Neuronal stem cell (in vitro differentiated cells): ENCODE measurements at regions not wholly inside any gene's neighbourhood (a gene's known extent, or its start where the extent isn't known, plus 50 kb on each side); places are given as distances from the start of the nearest gene placed in this dataset.
A peak's percentile ranks its signal among the peaks of the same experiment; 100 is the strongest.

Experiments
- DNase-seq: peaks from one replicate; pipeline ENCODE4 v3.0.0-alpha.2; 2013; ENCODE audit warnings: low spot score
- H2AFZ ChIP-seq: one replicate; pipeline ENCODE4 v1.6.1; 2013; ENCODE audit warnings: mild to moderate bottlenecking, low read length, inconsistent platforms
- H2AK5ac ChIP-seq: 2 replicates; pipeline ENCODE4 v1.6.1; 2013; ENCODE audit warnings: low read depth, mild to moderate bottlenecking, inconsistent platforms, low read length, moderate library complexity, mixed read lengths
- H2BK120ac ChIP-seq: 2 replicates; pipeline ENCODE4 v1.6.1; 2013; ENCODE audit warnings: low read depth, mild to moderate bottlenecking, inconsistent platforms, low read length, moderate library complexity, mixed read lengths
- H2BK12ac ChIP-seq: one replicate; pipeline ENCODE4 v1.6.1; 2013; ENCODE audit warnings: low read length, inconsistent platforms
- H2BK15ac ChIP-seq: 2 replicates; pipeline ENCODE4 v1.6.1; 2013; ENCODE audit warnings: mild to moderate bottlenecking, low read length, inconsistent platforms, mixed read lengths
- H2BK5ac ChIP-seq: one replicate; pipeline ENCODE4 v1.6.1; 2013; ENCODE audit warnings: inconsistent platforms, mild to moderate bottlenecking, low read length, moderate library complexity
- H3K14ac ChIP-seq: one replicate; pipeline ENCODE4 v1.6.1; 2013; ENCODE audit warnings: low read length, inconsistent platforms
- H3K18ac ChIP-seq: 2 replicates; pipeline ENCODE4 v1.6.1; 2013; ENCODE audit warnings: low read length, inconsistent platforms
- H3K23ac ChIP-seq: 2 replicates; pipeline ENCODE4 v1.6.1; 2013; ENCODE audit warnings: low read depth, mild to moderate bottlenecking, mixed read lengths, low read length, inconsistent platforms; ENCODE audit not compliant: poor library complexity
- H3K27ac ChIP-seq: replicated peaks from 3 replicates; pipeline ENCODE4 v1.5.1; 2013; ENCODE audit warnings: low read length, inconsistent platforms
- H3K27me3 ChIP-seq, 3 experiments: 2 replicates each; pipeline ENCODE4 v1.6.1; 2013; ENCODE audit warnings: low read length in 3 of 3, mild to moderate bottlenecking in 2 of 3, inconsistent platforms in 1 of 3, low read depth in 1 of 3, mixed read lengths in 1 of 3, moderate library complexity in 1 of 3; ENCODE audit not compliant: control insufficient read depth in 3 of 3, insufficient read depth in 3 of 3
- H3K36me3 ChIP-seq, 2 donors: replicated peaks in 1 of 2; 2 replicates each; pipeline ENCODE4 v1.6.1; 2013; ENCODE audit warnings: low read length in 2 of 2; ENCODE audit not compliant: control insufficient read depth in 2 of 2, insufficient read depth in 2 of 2
- H3K4ac ChIP-seq: 2 replicates; pipeline ENCODE4 v1.6.1; 2013; ENCODE audit warnings: inconsistent platforms, mild to moderate bottlenecking, low read length, moderate library complexity
- H3K4me1 ChIP-seq, 2 donors: 1 replicate in 1 of 2; 2 replicates in 1 of 2; pipeline ENCODE4 v1.6.1; 2013; ENCODE audit warnings: low read length in 2 of 2, low read depth in 1 of 2; ENCODE audit not compliant: control insufficient read depth in 2 of 2, insufficient read depth in 1 of 2
- H3K4me2 ChIP-seq: one replicate; pipeline ENCODE4 v1.6.1; 2013; ENCODE audit warnings: mild to moderate bottlenecking, low read length, inconsistent platforms; ENCODE audit not compliant: insufficient read depth, poor library complexity, severe bottlenecking
- H3K4me3 ChIP-seq, 2 donors: 2 replicates each; pipeline ENCODE4 v1.5.1; 2013; ENCODE audit warnings: low read length in 2 of 2, mild to moderate bottlenecking in 2 of 2, inconsistent platforms in 1 of 2, moderate library complexity in 1 of 2
- H3K79me1 ChIP-seq: one replicate; pipeline ENCODE4 v1.6.1; 2013; ENCODE audit warnings: low read depth, mild to moderate bottlenecking, inconsistent platforms, low read length, moderate library complexity
- H3K9ac ChIP-seq: one replicate; pipeline ENCODE4 v1.6.1; 2013; ENCODE audit warnings: mild to moderate bottlenecking, low read depth, low read length, inconsistent platforms; ENCODE audit not compliant: poor library complexity
- H3K9me3 ChIP-seq, 2 donors: replicated peaks in 1 of 2; 2 replicates each; pipeline versions ENCODE3 to v1.6.1; 2013; ENCODE audit warnings: low read length in 2 of 2, mild to moderate bottlenecking in 2 of 2, inconsistent platforms in 1 of 2, low read depth in 1 of 2, mixed read lengths in 1 of 2, moderate library complexity in 1 of 2; ENCODE audit not compliant: control insufficient read depth in 2 of 2, insufficient read depth in 1 of 2
- H4K8ac ChIP-seq: one replicate; pipeline ENCODE4 v1.6.1; 2013; ENCODE audit warnings: low read depth, mild to moderate bottlenecking, inconsistent platforms, low read length, moderate library complexity
- H4K91ac ChIP-seq: one replicate; pipeline ENCODE4 v1.6.1; 2013; ENCODE audit warnings: low read length, low read depth, mild to moderate bottlenecking, inconsistent platforms; ENCODE audit not compliant: poor library complexity
- WGBS, 2 donors: extraction: QIAGEN DNeasy Blood & Tissue Kit; methylation state at CpG; one replicate each; pipeline ENCODE4 v1.1.7; 2013; ENCODE audit warnings: missing lambda C conversion rate in 2 of 2, mixed read lengths in 1 of 2; ENCODE audit not compliant: insufficient read length in 2 of 2, insufficient replicate concordance in 1 of 2; ENCODE audit errors: extremely low coverage in 2 of 2; 5-methylcytosine and 5-hydroxymethylcytosine counted together

- H3K4me2 ChIP-seq, result no peak overlapping the region
- no peak overlapping the region for H2BK12ac ChIP-seq
- no peak overlapping the region for H3K4ac ChIP-seq
- H4K91ac ChIP-seq, result no peak overlapping the region
- no peak overlapping the region for H3K18ac ChIP-seq
- H4K8ac ChIP-seq, result no peak overlapping the region
- H3K9ac ChIP-seq, result no peak overlapping the region
- H2BK15ac ChIP-seq, result no peak overlapping the region
- no peak overlapping the region for H3K23ac ChIP-seq
- H3K4me1 ChIP-seq, result peaks cover 0 to 5% of the 10 kb centered on the region in 2 donors
- no peaks in the 10 kb centered on the region for H3K36me3 ChIP-seq
- no peaks in the 10 kb centered on the region for H3K79me1 ChIP-seq
- H2BK5ac ChIP-seq, result no peak overlapping the region
- no peak overlapping the region for H2AK5ac ChIP-seq
- H2BK120ac ChIP-seq, result no peak overlapping the region
- no peak overlapping the region for H3K14ac ChIP-seq
- no peaks in the 10 kb centered on the region for H3K27me3 ChIP-seq
- no peak overlapping the region for H2AFZ ChIP-seq
- H3K4me3 ChIP-seq, result no peak overlapping the region
- WGBS, 2 donors, result no CpG with 5 or more reads among the region's 5 CpGs
- no peak overlapping the region for H3K27ac ChIP-seq
- DNase-seq, result no peak
- H3K9me3 ChIP-seq, result no peaks in the 10 kb centered on the region
These were observed 61.1 kb upstream of the SEM1 start for GRCh38 chr7:96770758-96771157.

- Histone ChIP-seq H3K4ac (no peak overlapping the region), H3K9ac (no peak overlapping the region), H2AFZ (no peak overlapping the region), H3K18ac (no peak overlapping the region), H2BK120ac (no peak overlapping the region), H2BK15ac (no peak overlapping the region), H4K91ac (no peak overlapping the region), H3K27ac (no peak overlapping the region), H3K36me3 (no peaks in the 10 kb centered on the region), H3K79me1 (no peaks in the 10 kb centered on the region), H3K27me3 (no peaks in the 10 kb centered on the region), H3K9me3 (no peaks in the 10 kb centered on the region), H3K14ac (no peak overlapping the region), H4K8ac (no peak overlapping the region), H3K4me2 (no peak overlapping the region), H3K23ac (no peak overlapping the region), H3K4me1 (peaks cover 0 to 5% of the 10 kb centered on the region in 2 donors), H3K4me3 (no peak overlapping the region), H2BK5ac (no peak overlapping the region), H2AK5ac (no peak overlapping the region), H2BK12ac (no peak overlapping the region)
- no peak for DNase-seq
- WGBS, 2 donors, result no CpG with 5 or more reads among the region's 6 CpGs
These were observed 62.6 kb upstream of the SEM1 start for GRCh38 chr7:96772139-96772694.

GRCh38 chr7:96773483-96773882 lies 63.8 kb upstream of the SEM1 start:
- H2AFZ ChIP-seq, result no peak overlapping the region
- H3K4me3 ChIP-seq, result no peak overlapping the region
- H3K36me3 ChIP-seq, result no peaks in the 10 kb centered on the region
- WGBS, 2 donors, result no CpG with 5 or more reads among the region's 1 CpG
- no peak overlapping the region for H2BK15ac ChIP-seq
- H4K91ac ChIP-seq, result no peak overlapping the region
- no peak overlapping the region for H3K18ac ChIP-seq
- H2BK5ac ChIP-seq, result no peak overlapping the region
- no peak overlapping the region for H2AK5ac ChIP-seq
- H3K23ac ChIP-seq, result no peak overlapping the region
- no peak overlapping the region for H4K8ac ChIP-seq
- no peak overlapping the region for H3K4ac ChIP-seq
- no peak overlapping the region for H3K14ac ChIP-seq
- no peak for DNase-seq
- no peaks in the 10 kb centered on the region for H3K79me1 ChIP-seq
- H3K9ac ChIP-seq, result no peak overlapping the region
- no peak overlapping the region for H2BK120ac ChIP-seq
- H3K27ac ChIP-seq, result no peak overlapping the region
- no peak overlapping the region for H3K4me2 ChIP-seq
- no peak overlapping the region for H2BK12ac ChIP-seq
- H3K4me1 ChIP-seq, result peaks cover 0 to 5% of the 10 kb centered on the region in 2 donors
- no peaks in the 10 kb centered on the region for H3K9me3 ChIP-seq
- H3K27me3 ChIP-seq, result no peaks in the 10 kb centered on the region

GRCh38 chr7:96774358-96774757 lies 64.7 kb upstream of the SEM1 start:
- Histone ChIP-seq H3K4me3 (no peak overlapping the region), H3K4me1 (peaks cover 0 to 5% of the 10 kb centered on the region in 2 donors), H3K18ac (no peak overlapping the region), H2BK5ac (no peak overlapping the region), H3K9me3 (no peaks in the 10 kb centered on the region), H2AK5ac (no peak overlapping the region), H3K9ac (no peak overlapping the region), H3K14ac (no peak overlapping the region), H2BK15ac (no peak overlapping the region), H2BK120ac (no peak overlapping the region), H2AFZ (no peak overlapping the region), H3K23ac (no peak overlapping the region), H4K91ac (no peak overlapping the region), H3K27me3 (no peaks in the 10 kb centered on the region), H3K27ac (no peak overlapping the region), H3K36me3 (no peaks in the 10 kb centered on the region), H4K8ac (peak overlapping the region; percentile 66), H3K4ac (no peak overlapping the region), H3K79me1 (no peaks in the 10 kb centered on the region), H2BK12ac (no peak overlapping the region), H3K4me2 (no peak overlapping the region)
- WGBS, 2 donors, result no CpG with 5 or more reads among the region's 3 CpGs
- no peak for DNase-seq
